ENCODE measurements at regions not wholly inside any gene's neighbourhood (a gene's known extent, or its start where the extent isn't known, plus 50 kb on each side); places are given as distances from the start of the nearest gene placed in this dataset.

GRCh38 chr16:18048853-18049546 is 287.5 kb downstream of the NPIPA8 start:
- TF ChIP-seq, protein P1, sequence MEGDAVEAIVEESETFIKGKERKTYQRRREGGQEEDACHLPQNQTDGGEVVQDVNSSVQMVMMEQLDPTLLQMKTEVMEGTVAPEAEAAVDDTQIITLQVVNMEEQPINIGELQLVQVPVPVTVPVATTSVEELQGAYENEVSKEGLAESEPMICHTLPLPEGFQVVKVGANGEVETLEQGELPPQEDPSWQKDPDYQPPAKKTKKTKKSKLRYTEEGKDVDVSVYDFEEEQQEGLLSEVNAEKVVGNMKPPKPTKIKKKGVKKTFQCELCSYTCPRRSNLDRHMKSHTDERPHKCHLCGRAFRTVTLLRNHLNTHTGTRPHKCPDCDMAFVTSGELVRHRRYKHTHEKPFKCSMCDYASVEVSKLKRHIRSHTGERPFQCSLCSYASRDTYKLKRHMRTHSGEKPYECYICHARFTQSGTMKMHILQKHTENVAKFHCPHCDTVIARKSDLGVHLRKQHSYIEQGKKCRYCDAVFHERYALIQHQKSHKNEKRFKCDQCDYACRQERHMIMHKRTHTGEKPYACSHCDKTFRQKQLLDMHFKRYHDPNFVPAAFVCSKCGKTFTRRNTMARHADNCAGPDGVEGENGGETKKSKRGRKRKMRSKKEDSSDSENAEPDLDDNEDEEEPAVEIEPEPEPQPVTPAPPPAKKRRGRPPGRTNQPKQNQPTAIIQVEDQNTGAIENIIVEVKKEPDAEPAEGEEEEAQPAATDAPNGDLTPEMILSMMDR (conservative IDR thresholded peaks at IDR 0.05; ENCODE audit: low read length), result no peak
- TF ChIP-seq EZH2phosphoT487 (IDR thresholded peaks at IDR 0.05; ENCODE audit: borderline replicate concordance, low read depth, low read length), result no peak
